Astrocyte (in vitro differentiated cells and primary cell): ENCODE measurements at regions not wholly inside any gene's neighbourhood (a gene's known extent, or its start where the extent isn't known, plus 50 kb on each side); places are given as distances from the start of the nearest gene placed in this dataset.

ENCODE experiments used
- CTCF ChIP-seq: IDR thresholded peaks from 2 replicates; pipeline ENCODE4 v1.5.1; 2011; ENCODE audit warnings: low read depth, mild to moderate bottlenecking, inconsistent platforms, low read length, moderate library complexity; ENCODE audit not compliant: insufficient read depth
- EZH2 ChIP-seq: IDR thresholded peaks from 2 replicates; pipeline ENCODE4 v1.6.1; 2012; ENCODE audit warnings: mild to moderate bottlenecking, low read length, inconsistent platforms; ENCODE audit not compliant: insufficient read depth

GRCh38 chr2:208573569-208573968 lies 167.0 kb downstream of the PTH2R start:
- no peak for TF ChIP-seq CTCF
- no peak for TF ChIP-seq EZH2
